Testis (tissue), 2 donors: ENCODE measurements at regions not wholly inside any gene's neighbourhood (a gene's known extent, or its start where the extent isn't known, plus 50 kb on each side); places are given as distances from the start of the nearest gene placed in this dataset.

Source experiments
- DNase-seq: peaks from one replicate; pipeline ENCODE4 v3.0.0-alpha.2; 2019
- H3K27ac ChIP-seq, 2 donors: fragments of 200-600 bp; sonication (generic); one replicate each; pipeline ENCODE4 v1.5.1; 2019
- H3K27me3 ChIP-seq: fragments of 200-600 bp; sonication (generic); one replicate; pipeline ENCODE4 v1.5.1; 2019
- H3K36me3 ChIP-seq: fragments of 200-600 bp; sonication (generic); one replicate; pipeline ENCODE4 v1.5.1; 2017; ENCODE audit warnings: low read depth; ENCODE audit errors: missing control alignments
- H3K4me1 ChIP-seq: fragments of 200-600 bp; sonication (generic); one replicate; pipeline ENCODE4 v1.5.1; 2019
- H3K4me3 ChIP-seq, 2 donors: fragments of 200-600 bp; sonication (generic); one replicate each; pipeline ENCODE4 v1.5.1; 2017 to 2019
- H3K9me3 ChIP-seq: fragments of 200-600 bp; sonication (generic); one replicate; pipeline ENCODE4 v1.5.1; 2017
- POLR2A ChIP-seq: fragments of 450-650 bp; IDR thresholded peaks from one replicate; pipeline ENCODE4 v1.6.1; 2017; ENCODE audit warnings: antibody characterized with exemption, mild to moderate bottlenecking, moderate library complexity
- WGBS, 2 donors: methylation state at CpG; one replicate each; pipeline ENCODE4 v1.1.5; 2018; 5-methylcytosine and 5-hydroxymethylcytosine counted together
- intact Hi-C: fragments of 100-400 bp; cut with DNase I; formaldehyde crosslinking; loops from one replicate; pipeline ENCODE4 v1.15.1; 2023; ENCODE audit warnings: low total_unique reads
- TF ChIP-seq, protein P1 (sequence below), 3 experiments: fragments of 450-650 bp in 2 of 3; fragments of 200-600 bp in 1 of 3; sonication (generic) in 1 of 3; IDR thresholded peaks; one replicate each; pipeline ENCODE4 v1.5.1; 2016 to 2019; ENCODE audit warnings: antibody characterized with exemption in 3 of 3, mild to moderate bottlenecking in 2 of 3, moderate library complexity in 1 of 3

DNA sequence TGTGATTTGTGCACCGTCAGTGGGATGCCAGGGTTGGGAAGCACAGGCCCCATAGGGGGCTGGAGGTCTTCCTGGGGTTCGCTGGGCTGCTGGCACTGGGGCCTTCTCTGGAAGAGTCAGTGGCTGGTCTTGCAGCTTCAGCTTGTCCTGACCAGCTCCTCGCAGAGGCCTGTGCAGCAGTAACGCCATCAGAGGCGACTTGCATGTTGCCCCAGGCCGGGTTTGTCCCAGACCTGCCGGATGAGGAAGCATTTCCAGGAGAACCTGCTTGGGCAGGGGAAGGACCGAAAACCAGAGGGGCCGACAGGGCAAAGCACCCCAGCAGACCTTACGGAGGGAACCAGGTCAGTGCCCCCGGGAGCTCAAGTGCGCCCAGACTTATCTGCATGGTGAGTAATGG, 54.7 kb upstream of the IRX2 start:
- no peak for DNase-seq
- Histone ChIP-seq H3K27me3 (no peaks in the 10 kb centered on the region), H3K27ac (no peak overlapping the region), H3K4me1 (no peaks in the 10 kb centered on the region), H3K4me3 (no peak overlapping the region), H3K36me3 (no peaks in the 10 kb centered on the region), H3K9me3 (no peaks in the 10 kb centered on the region)
- WGBS, 2 donors, result 83% methylated on average over 11 of the region's 12 CpGs; no CpG with 5 or more reads in 1 of the 2 donors
- TF ChIP-seq, protein P1, sequence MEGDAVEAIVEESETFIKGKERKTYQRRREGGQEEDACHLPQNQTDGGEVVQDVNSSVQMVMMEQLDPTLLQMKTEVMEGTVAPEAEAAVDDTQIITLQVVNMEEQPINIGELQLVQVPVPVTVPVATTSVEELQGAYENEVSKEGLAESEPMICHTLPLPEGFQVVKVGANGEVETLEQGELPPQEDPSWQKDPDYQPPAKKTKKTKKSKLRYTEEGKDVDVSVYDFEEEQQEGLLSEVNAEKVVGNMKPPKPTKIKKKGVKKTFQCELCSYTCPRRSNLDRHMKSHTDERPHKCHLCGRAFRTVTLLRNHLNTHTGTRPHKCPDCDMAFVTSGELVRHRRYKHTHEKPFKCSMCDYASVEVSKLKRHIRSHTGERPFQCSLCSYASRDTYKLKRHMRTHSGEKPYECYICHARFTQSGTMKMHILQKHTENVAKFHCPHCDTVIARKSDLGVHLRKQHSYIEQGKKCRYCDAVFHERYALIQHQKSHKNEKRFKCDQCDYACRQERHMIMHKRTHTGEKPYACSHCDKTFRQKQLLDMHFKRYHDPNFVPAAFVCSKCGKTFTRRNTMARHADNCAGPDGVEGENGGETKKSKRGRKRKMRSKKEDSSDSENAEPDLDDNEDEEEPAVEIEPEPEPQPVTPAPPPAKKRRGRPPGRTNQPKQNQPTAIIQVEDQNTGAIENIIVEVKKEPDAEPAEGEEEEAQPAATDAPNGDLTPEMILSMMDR (IDR thresholded peaks at IDR 0.05), result no peak
- no peak for TF ChIP-seq POLR2A
- intact Hi-C loops, result no loop called here

DNA sequence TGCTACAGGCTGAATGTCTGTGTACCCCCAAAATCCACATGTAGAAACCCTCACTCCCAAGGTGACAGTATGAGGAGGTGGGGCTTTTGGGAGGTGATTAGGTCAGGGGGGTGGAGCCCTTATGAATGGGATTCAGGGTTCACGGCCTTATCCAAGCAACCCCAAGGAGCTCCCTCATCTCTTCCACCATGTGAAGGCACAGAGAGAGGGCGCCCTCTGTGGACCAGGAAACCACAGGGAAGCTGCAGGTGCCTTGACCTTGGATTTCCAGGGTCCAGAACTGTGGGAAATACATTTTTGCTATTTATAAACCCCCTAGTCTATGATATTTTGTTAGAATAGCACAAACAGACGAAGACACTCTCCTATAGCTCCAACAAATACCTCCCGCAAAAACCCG, 53.6 kb upstream of the IRX2 start:
- Histone ChIP-seq H3K27ac (no peak overlapping the region), H3K27me3 (no peaks in the 10 kb centered on the region), H3K36me3 (no peaks in the 10 kb centered on the region), H3K4me3 (no peak overlapping the region), H3K4me1 (no peaks in the 10 kb centered on the region), H3K9me3 (no peaks in the 10 kb centered on the region)
- intact Hi-C loops, result no loop called here
- WGBS, 2 donors, result 62 to 76% methylated on average over 5 of the region's 5 CpGs
- TF ChIP-seq, protein P1 (IDR thresholded peaks at IDR 0.05), result no peak
- TF ChIP-seq POLR2A, result no peak
- DNase-seq, result no peak

DNA sequence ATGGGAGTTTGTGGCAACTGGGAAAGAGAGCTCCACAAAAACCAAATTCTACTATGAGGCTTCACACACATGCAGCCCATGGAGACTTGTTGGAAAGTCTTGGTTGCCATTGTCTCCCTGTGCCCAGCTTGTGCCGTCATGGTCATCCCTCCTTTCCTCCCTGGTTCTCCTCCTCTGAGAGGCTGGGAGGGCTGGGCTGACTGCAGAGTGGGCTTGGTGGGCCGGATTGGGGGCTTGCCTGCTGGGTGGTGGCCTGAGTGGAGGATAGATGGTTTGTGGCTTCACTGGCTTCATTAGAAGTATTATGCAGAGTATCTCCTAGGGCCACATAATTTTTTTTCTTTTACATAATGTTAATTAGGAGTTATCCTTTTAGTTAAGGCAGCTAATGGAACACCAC, 52.3 kb upstream of the IRX2 start:
- 71 to 80% methylated on average over 2 of the region's 2 CpGs for WGBS, 2 donors
- TF ChIP-seq POLR2A, result no peak
- TF ChIP-seq, protein P1 (IDR thresholded peaks at IDR 0.05), result no peak
- H3K4me1 ChIP-seq, result no peaks in the 10 kb centered on the region
- H3K4me3 ChIP-seq, result no peak overlapping the region
- no peaks in the 10 kb centered on the region for H3K9me3 ChIP-seq
- DNase-seq, result no peak
- H3K36me3 ChIP-seq, result no peaks in the 10 kb centered on the region
- no peak overlapping the region for H3K27ac ChIP-seq
- no peaks in the 10 kb centered on the region for H3K27me3 ChIP-seq
- intact Hi-C loops, result no loop called here

DNA sequence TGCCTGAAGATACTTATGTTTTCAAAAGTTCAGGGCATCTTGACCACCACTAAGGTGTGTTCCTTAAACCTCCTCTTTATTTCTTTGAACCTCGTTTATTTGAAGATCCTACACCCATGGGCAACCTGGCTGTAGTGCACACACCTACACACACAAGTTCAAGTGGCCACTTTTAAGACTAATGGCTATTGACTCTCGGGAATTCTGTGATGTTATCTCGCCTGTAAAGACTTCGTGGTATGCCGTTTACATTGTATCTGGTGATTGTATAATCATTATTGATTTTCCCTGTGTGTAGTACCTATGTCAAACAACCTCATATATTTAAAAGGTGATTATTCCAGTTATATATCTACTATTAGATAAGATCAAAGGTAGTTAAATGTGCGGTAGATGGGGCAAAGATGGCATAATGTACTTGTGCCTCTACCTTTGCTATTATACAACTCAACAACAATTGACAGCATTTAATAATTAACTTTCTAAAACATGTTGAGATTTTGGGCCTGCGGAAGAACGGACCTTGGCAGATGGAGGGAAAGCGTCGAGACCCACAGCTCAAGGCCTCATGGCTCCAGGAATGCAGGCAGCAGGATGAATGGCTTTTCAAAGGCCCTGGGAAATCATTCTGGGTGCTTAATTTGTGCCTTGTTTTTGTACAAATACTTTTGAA, 51.4 kb upstream of the IRX2 start:
- Histone ChIP-seq H3K27me3 (no peaks in the 10 kb centered on the region), H3K4me3 (no peak overlapping the region), H3K27ac (no peak overlapping the region), H3K36me3 (no peaks in the 10 kb centered on the region), H3K9me3 (no peaks in the 10 kb centered on the region), H3K4me1 (no peaks in the 10 kb centered on the region)
- WGBS, 2 donors, result 81 to 85% methylated on average over 10 of the region's 10 CpGs
- intact Hi-C loops, result no loop called here
- TF ChIP-seq, protein P1 (IDR thresholded peaks at IDR 0.05), result no peak
- no peak for TF ChIP-seq POLR2A
- DNase-seq, result no peak
